ENCODE measurements at regions not wholly inside any gene's neighbourhood (a gene's known extent, or its start where the extent isn't known, plus 50 kb on each side); places are given as distances from the start of the nearest gene placed in this dataset.

- TF ChIP-seq EZH2 (IDR thresholded peaks at IDR 0.05; ENCODE audit: borderline replicate concordance, low read depth, low read length, severe bottlenecking) (no peak), CTCF (IDR thresholded peaks at IDR 0.05; ENCODE audit: borderline replicate concordance, extremely low read depth, low read length, poor library complexity, severe bottlenecking) (no peak)
Observed at GRCh38 chr15:23514484-23514883, 51.0 kb upstream of the MKRN3 start.

Measured in DND-41 (cell line).